Cardiac muscle cell (in vitro differentiated cells and primary cell): ENCODE measurements at regions not wholly inside any gene's neighbourhood (a gene's known extent, or its start where the extent isn't known, plus 50 kb on each side); places are given as distances from the start of the nearest gene placed in this dataset.
A peak's percentile ranks its signal among the peaks of the same experiment; 100 is the strongest.

Source experiments
- DNase-seq, 2 donors: peaks; one replicate each; pipeline versions ENCODE4 v3.0.0 to v3.0.0-alpha.2; 2010 to 2017; ENCODE audit warnings: low read depth in 1 of 2, low spot score in 1 of 2
- H3K27ac ChIP-seq: fragments of 200-600 bp; sonication (generic); 2 replicates; pipeline ENCODE4 v1.5.1; 2016
- H3K27me3 ChIP-seq: fragments of 200-600 bp; sonication (generic); 2 replicates; pipeline ENCODE4 v1.6.0; 2016; ENCODE audit warnings: control low read depth
- H3K36me3 ChIP-seq: fragments of 200-600 bp; sonication (generic); 2 replicates; pipeline ENCODE4 v1.5.1; 2016; ENCODE audit warnings: control low read depth
- H3K4me1 ChIP-seq: fragments of 200-600 bp; sonication (generic); 2 replicates; pipeline ENCODE4 v1.8.1; 2017; ENCODE audit warnings: low read depth, mild to moderate bottlenecking, mixed run types
- H3K4me3 ChIP-seq: fragments of 200-600 bp; sonication (generic); 2 replicates; pipeline ENCODE4 v1.5.1; 2016; ENCODE audit warnings: mild to moderate bottlenecking
- H3K9me3 ChIP-seq: fragments of 200-600 bp; sonication (generic); 2 replicates; pipeline ENCODE4 v1.5.1; 2017; ENCODE audit warnings: low read depth, mild to moderate bottlenecking, control low read depth
- TF ChIP-seq, protein P1 (sequence below): IDR thresholded peaks from 2 replicates; pipeline ENCODE4 v1.5.1; 2012; ENCODE audit warnings: low read depth, mild to moderate bottlenecking, low read length

- H3K36me3 ChIP-seq = no peaks in the 10 kb centered on the region
- H3K4me3 ChIP-seq = no peak overlapping the region
- TF ChIP-seq, protein P1, sequence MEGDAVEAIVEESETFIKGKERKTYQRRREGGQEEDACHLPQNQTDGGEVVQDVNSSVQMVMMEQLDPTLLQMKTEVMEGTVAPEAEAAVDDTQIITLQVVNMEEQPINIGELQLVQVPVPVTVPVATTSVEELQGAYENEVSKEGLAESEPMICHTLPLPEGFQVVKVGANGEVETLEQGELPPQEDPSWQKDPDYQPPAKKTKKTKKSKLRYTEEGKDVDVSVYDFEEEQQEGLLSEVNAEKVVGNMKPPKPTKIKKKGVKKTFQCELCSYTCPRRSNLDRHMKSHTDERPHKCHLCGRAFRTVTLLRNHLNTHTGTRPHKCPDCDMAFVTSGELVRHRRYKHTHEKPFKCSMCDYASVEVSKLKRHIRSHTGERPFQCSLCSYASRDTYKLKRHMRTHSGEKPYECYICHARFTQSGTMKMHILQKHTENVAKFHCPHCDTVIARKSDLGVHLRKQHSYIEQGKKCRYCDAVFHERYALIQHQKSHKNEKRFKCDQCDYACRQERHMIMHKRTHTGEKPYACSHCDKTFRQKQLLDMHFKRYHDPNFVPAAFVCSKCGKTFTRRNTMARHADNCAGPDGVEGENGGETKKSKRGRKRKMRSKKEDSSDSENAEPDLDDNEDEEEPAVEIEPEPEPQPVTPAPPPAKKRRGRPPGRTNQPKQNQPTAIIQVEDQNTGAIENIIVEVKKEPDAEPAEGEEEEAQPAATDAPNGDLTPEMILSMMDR = no peak
- H3K27me3 ChIP-seq = no peaks in the 10 kb centered on the region
- DNase-seq = no peak
- no peaks in the 10 kb centered on the region for H3K9me3 ChIP-seq
- no peaks in the 10 kb centered on the region for H3K4me1 ChIP-seq
- H3K27ac ChIP-seq = no peak overlapping the region
These were observed 312.6 kb downstream of the AASDHPPT start for GRCh38 chr11:106390078-106390477.

- DNase-seq = peak in 1 of 2 donors; percentile 74
- Histone ChIP-seq H3K27ac (no peak overlapping the region), H3K27me3 (no peaks in the 10 kb centered on the region), H3K4me1 (no peaks in the 10 kb centered on the region), H3K4me3 (no peak overlapping the region), H3K9me3 (no peaks in the 10 kb centered on the region), H3K36me3 (no peaks in the 10 kb centered on the region)
- TF ChIP-seq, protein P1 = no peak
These were observed 314.4 kb downstream of the AASDHPPT start for GRCh38 chr11:106391771-106392420.

- Histone ChIP-seq H3K4me1 (no peaks in the 10 kb centered on the region), H3K36me3 (no peaks in the 10 kb centered on the region), H3K27me3 (no peaks in the 10 kb centered on the region), H3K27ac (no peak overlapping the region), H3K9me3 (no peaks in the 10 kb centered on the region), H3K4me3 (no peak overlapping the region)
- TF ChIP-seq, protein P1 = no peak
- no peak for DNase-seq
These were observed 318.4 kb downstream of the AASDHPPT start for GRCh38 chr11:106395716-106396349.

GRCh38 chr11:106397787-106398501 lies 320.5 kb downstream of the AASDHPPT start:
- Histone ChIP-seq H3K9me3 (no peaks in the 10 kb centered on the region), H3K4me1 (no peaks in the 10 kb centered on the region), H3K27ac (no peak overlapping the region), H3K36me3 (no peaks in the 10 kb centered on the region), H3K27me3 (no peaks in the 10 kb centered on the region), H3K4me3 (no peak overlapping the region)
- TF ChIP-seq, protein P1 = no peak
- no peak for DNase-seq

DNA sequence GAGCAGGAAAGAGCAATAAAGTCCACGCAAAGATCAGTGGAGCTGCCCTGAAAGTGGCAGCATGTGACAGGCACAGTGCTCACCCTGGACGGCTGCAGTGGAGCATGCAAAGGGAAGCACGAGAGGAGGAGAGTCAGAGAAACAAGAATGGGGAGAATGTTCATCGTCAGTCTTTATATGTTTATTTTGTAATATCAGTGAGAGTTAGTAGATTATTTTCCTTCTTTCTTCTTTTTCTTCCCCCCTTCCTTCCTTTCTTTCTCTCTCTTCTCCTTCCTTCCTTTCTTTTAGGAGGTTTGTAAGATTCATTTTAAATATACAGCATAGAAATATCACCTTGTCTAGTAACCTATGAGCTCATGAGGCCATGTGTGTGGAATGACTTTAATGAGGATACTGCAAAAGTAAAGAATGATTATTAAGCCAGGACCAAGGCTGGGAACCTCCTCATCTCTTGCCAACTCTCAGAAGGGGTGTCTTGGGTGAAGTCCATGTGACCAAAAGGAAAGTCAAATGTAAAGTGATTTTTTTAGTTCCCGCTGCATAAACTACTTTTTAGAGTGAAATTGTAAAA lies 321.1 kb downstream of the AASDHPPT start:
- Histone ChIP-seq H3K36me3 (no peaks in the 10 kb centered on the region), H3K27me3 (no peaks in the 10 kb centered on the region), H3K4me1 (no peaks in the 10 kb centered on the region), H3K9me3 (no peaks in the 10 kb centered on the region), H3K4me3 (no peak overlapping the region), H3K27ac (no peak overlapping the region)
- TF ChIP-seq, protein P1 = no peak
- DNase-seq = no peak
